SK-N-SH treated with all-trans-retinoic acid at 6 μM for 48 hours (cell line): ENCODE measurements at regions not wholly inside any gene's neighbourhood (a gene's known extent, or its start where the extent isn't known, plus 50 kb on each side); places are given as distances from the start of the nearest gene placed in this dataset.

Source experiments
- ARNTL ChIP-seq: fragments of 450-650 bp; formaldehyde crosslinking; IDR thresholded peaks from 2 replicates; pipeline ENCODE4 v1.5.0; 2020; ENCODE audit warnings: low read depth, mild to moderate bottlenecking, moderate library complexity, borderline replicate concordance
- BACH2 ChIP-seq: fragments of 250-450 bp; sonication (Bioruptor Pico); IDR thresholded peaks from 2 replicates; pipeline ENCODE4 v1.9.0; 2021; ENCODE audit warnings: mild to moderate bottlenecking, borderline replicate concordance
- ZC3H10 ChIP-seq: fragments of 250-450 bp; sonication (Bioruptor Pico); IDR thresholded peaks from 2 replicates; pipeline ENCODE4 v1.5.1; 2021; ENCODE audit warnings: mild to moderate bottlenecking, moderate library complexity
- ZNF8 ChIP-seq: fragments of 450-650 bp; formaldehyde crosslinking; IDR thresholded peaks from 2 replicates; pipeline ENCODE4 v1.5.0; 2020; ENCODE audit warnings: mild to moderate bottlenecking, moderate library complexity
- TF ChIP-seq, protein P1 (sequence below): fragments of 250-450 bp; sonication (Bioruptor Pico); IDR thresholded peaks from 2 replicates; pipeline ENCODE4 v1.5.1; 2020; ENCODE audit warnings: low read depth, mild to moderate bottlenecking, moderate library complexity

DNA sequence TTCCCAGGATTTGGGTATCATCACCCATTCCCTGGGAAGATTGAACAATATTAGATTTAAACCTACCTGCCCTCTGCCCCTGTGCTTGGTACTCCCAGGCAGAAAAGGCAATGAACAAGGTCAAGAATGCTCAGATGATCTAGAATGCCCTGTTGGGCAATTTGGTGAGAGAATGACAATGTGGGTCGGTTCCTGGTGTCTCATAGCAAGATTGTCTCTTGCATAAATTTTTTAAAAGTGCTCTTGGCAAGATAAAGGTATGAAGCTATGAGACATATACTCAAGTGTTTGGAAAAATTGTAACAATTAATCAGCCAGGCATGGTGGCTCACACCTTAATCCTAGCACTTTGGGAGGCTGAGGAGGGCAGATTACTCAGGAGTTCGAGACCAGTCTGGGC, 86.0 kb upstream of the OTX2 start:
- no peak for TF ChIP-seq ZC3H10
- TF ChIP-seq ARNTL (CRISPR knock-in tag): no peak
- no peak for TF ChIP-seq ZNF8 (CRISPR knock-in tag)
- TF ChIP-seq BACH2 (CRISPR knock-in tag): no peak
- TF ChIP-seq, protein P1, sequence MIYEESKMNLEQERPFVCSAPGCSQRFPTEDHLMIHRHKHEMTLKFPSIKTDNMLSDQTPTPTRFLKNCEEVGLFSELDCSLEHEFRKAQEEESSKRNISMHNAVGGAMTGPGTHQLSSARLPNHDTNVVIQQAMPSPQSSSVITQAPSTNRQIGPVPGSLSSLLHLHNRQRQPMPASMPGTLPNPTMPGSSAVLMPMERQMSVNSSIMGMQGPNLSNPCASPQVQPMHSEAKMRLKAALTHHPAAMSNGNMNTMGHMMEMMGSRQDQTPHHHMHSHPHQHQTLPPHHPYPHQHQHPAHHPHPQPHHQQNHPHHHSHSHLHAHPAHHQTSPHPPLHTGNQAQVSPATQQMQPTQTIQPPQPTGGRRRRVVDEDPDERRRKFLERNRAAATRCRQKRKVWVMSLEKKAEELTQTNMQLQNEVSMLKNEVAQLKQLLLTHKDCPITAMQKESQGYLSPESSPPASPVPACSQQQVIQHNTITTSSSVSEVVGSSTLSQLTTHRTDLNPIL (CRISPR knock-in tag): no peak
